ENCODE measurements at regions not wholly inside any gene's neighbourhood (a gene's known extent, or its start where the extent isn't known, plus 50 kb on each side); places are given as distances from the start of the nearest gene placed in this dataset.
"Not testable (repeated sequence)": the region's sequence is repeated elsewhere in the genome, so short reads cannot be mapped to it uniquely, and the experiment has no call there.

DNA sequence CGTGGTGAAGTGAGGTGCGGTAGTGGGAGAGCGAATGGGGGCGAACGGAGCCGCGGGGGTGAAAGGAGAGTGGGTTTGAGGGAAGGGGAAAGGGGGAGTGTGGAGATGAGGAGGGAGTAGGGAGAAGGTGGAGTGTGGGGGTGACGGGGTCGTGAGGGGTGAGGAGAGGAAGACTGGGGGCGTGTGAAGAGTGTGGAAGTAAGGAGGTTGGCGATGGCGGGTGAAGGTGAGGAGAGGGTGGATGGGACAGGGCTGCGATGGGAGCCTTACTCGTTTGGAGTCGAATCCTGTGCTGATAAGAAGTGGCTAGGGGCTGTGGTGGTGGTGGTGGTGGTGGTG, 93.2 kb upstream of the FAM153A start:
- in situ Hi-C loops (cut with HindIII; ENCODE audit: low pct_unique_long_range_greater_than_20kb, low sequenced_read_pairs); DNase-seq (ENCODE audit: low read depth): not testable (repeated sequence)

- DNase-seq (ENCODE audit: low read depth); in situ Hi-C loops (cut with HindIII; ENCODE audit: low pct_unique_long_range_greater_than_20kb, low sequenced_read_pairs): not testable (repeated sequence)
These were observed 92.6 kb upstream of the FAM153A start for GRCh38 chr5:177875013-177875899.

DNA sequence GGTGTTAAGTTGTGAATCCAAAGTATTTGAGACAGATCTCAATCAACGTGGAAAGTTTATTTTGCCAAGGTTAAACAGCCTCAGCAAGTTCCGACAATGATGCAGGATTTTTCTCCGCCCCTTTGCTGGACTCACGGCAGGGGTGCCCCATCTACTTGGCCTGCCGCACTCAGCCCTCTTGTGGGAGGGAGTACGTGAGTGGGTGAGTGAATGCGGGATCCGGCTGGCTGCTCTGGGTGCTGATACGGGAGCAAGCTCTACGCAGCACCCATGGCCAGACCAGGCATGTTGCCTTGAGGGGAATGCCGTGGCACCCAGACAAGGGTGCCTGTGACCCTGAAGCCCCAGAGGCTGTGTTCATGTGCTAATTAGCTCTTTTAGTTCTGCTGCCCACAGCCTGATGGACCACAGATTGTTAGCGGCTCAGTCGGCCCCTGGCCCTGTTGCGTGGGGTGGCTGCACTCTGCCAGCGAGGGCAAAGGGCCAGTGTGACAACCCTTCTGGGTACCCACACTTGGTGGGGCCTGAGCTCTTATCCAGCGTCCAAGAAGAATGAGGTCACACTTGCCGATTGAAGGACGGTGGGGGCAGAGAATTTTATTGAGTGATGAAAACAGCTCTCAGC, 81.2 kb upstream of the FAM153A start:
- in situ Hi-C loops (cut with HindIII; ENCODE audit: low pct_unique_long_range_greater_than_20kb, low sequenced_read_pairs); DNase-seq (ENCODE audit: low read depth): not testable (repeated sequence)

DNA sequence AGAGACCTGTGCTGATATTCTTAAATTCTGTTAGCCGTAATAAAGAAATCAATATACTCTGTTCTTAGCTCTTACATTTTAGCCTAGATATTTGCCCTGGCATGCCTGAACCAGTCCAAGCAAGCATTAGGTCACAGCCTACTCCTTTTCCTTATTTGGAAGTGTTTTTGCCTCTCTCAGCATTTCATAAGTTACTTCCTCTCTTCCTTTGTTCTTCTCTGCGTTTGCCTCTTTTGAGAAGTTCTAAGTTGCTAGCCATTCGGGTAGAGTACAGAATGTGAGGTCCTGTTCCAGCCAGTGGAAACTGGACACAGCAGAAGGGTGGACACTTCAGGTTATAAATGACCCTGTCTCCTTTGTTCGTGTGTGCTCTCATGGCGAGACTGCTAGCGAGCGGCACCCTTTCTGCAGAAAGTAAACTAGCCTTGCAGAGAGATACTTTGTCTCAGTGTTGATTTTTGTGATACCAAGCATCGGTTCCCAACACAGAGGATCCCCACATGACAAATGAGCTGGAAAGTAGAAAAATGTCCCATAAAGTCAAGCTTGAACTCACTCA, 75.0 kb upstream of the FAM153A start:
- DNase-seq (ENCODE audit: low read depth); in situ Hi-C loops (cut with HindIII; ENCODE audit: low pct_unique_long_range_greater_than_20kb, low sequenced_read_pairs): not testable (repeated sequence)

DNA sequence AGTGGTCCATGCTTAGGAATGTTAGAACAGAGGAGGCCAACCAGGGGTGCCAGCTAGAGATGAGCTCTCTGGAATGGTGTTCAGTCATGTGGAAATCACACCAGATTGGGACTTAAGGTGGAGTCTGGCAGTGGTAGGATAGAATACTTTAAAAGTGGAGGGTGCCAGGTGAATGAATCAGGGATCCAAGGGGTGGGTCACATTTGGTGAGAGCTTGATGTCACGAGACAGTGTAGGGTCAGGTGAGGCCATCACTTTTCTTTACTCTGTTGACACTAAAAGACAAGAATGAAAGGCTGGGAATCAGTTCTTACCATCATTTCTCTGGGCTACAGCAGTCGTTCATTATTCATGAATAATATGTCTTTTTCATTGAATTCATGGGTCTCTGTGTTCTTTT, 73.8 kb upstream of the FAM153A start:
- in situ Hi-C loops (cut with HindIII; ENCODE audit: low pct_unique_long_range_greater_than_20kb, low sequenced_read_pairs), result not testable (repeated sequence)

GRCh38 chr5:177847914-177848313, 65.2 kb upstream of the FAM153A start:
- in situ Hi-C loops (cut with HindIII; ENCODE audit: low pct_unique_long_range_greater_than_20kb, low sequenced_read_pairs); DNase-seq (ENCODE audit: low read depth): not testable (repeated sequence)

More for the DNA sequence above, 73.8 kb upstream of the FAM153A start:
- DNase-seq (ENCODE audit: low read depth), result not testable (repeated sequence)

DNA sequence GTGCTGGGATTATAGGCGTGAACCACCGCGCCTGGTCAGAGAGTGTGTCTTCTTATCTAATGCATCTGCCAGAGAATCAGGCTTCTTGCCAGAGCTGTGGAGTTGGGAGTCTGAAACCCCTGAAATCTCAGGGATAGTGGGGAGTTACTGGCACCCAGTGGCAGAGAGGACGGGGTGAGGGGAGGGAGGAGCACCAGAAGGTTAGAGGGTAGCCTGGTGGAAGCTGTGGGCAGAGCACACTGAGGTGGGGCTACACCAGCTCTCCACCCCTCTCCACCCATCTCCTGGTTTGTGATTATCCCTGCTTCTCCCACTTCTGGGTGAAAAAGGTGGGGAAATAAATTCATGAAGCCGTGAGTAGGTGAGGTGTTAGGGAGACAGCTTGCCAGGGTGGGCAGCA, 63.9 kb upstream of the FAM153A start:
- DNase-seq (ENCODE audit: low read depth); in situ Hi-C loops (cut with HindIII; ENCODE audit: low pct_unique_long_range_greater_than_20kb, low sequenced_read_pairs): not testable (repeated sequence)

DNA sequence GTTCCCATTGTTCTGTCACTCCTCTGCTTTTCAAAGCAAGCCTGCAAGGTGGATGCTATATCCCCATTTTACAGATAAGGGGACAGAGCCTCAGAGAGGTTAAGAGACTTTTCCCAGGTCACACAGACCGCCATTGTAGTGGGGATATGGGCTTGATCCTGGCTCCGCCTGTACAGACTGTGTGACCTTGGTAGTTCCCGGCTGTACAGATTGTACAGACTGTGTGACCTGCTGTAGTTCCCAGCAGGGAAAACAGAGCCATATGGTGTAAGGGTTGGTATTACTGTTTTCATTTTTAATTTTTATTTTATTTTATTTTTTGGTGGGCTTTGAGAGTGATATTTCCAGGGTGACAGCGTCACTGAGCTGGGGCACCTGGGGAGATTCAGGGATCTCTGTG, 63.2 kb upstream of the FAM153A start:
- in situ Hi-C loops (cut with HindIII; ENCODE audit: low pct_unique_long_range_greater_than_20kb, low sequenced_read_pairs); DNase-seq (ENCODE audit: low read depth): not testable (repeated sequence)

DNA sequence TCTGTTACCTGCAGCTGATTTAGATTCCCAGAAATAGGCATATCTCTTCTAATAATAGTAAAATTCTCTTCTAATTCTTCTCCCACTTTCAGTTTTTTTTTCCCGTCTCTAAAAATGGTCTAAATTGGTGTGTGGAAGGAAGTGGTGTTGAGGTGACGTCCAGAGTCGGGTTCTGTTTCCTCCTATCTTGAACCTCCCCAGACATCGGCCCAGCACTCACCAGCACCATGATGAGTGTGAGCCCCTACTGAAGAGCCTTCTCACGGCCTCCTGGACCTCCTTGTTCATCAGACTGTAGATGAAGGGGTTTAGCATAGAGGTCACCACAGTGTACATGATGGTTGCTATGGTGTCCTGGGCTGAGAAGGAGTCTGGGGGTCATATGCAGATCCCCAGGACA, 53.5 kb upstream of the FAM153A start:
- in situ Hi-C loops (cut with HindIII; ENCODE audit: low pct_unique_long_range_greater_than_20kb, low sequenced_read_pairs); DNase-seq (ENCODE audit: low read depth): not testable (repeated sequence)
